Neural cell (in vitro differentiated cells): ENCODE measurements at regions not wholly inside any gene's neighbourhood (a gene's known extent, or its start where the extent isn't known, plus 50 kb on each side); places are given as distances from the start of the nearest gene placed in this dataset.

Experiments used
- H2AFZ ChIP-seq: fragments of 200-600, 300-800 bp; sonication (generic), shearing (Covaris generic); 2 replicates; pipeline ENCODE4 v1.6.0; 2014; ENCODE audit warnings: low read depth, mild to moderate bottlenecking, antibody characterized with exemption, low read length, moderate library complexity
- H3F3A ChIP-seq: fragments of 200-600 bp; shearing (Covaris generic); 2 replicates; pipeline ENCODE4 v1.6.1; 2016; ENCODE audit warnings: mild to moderate bottlenecking, moderate library complexity, mixed read lengths, antibody characterized with exemption, low read length; ENCODE audit not compliant: insufficient read depth, poor library complexity, severe bottlenecking
- H3K27ac ChIP-seq: fragments of 200-600, 300-800 bp; sonication (generic), shearing (Covaris generic); 2 replicates; pipeline ENCODE4 v1.5.1; 2014; ENCODE audit warnings: mild to moderate bottlenecking, low read length, moderate library complexity
- H3K27me3 ChIP-seq: fragments of 300-800, 200-600 bp; sonication (generic), shearing (Covaris generic); 2 replicates; pipeline ENCODE4 v1.6.0; 2014; ENCODE audit warnings: mild to moderate bottlenecking, low read depth, low read length, moderate library complexity; ENCODE audit not compliant: insufficient read depth
- H3K36me3 ChIP-seq: fragments of 300-800, 200-600 bp; sonication (generic), shearing (Covaris generic); 2 replicates; pipeline ENCODE4 v1.5.1; 2014; ENCODE audit warnings: mild to moderate bottlenecking, antibody characterized with exemption, low read length, moderate library complexity; ENCODE audit not compliant: insufficient read depth
- H3K4me2 ChIP-seq: fragments of 300-800, 200-600 bp; sonication (generic), shearing (Covaris generic); 2 replicates; pipeline ENCODE4 v1.6.0; 2014; ENCODE audit warnings: mild to moderate bottlenecking, low read length
- H3K4me3 ChIP-seq: fragments of 300-800, 200-600 bp; sonication (generic), shearing (Covaris generic); 2 replicates; pipeline ENCODE4 v1.5.1; 2014; ENCODE audit warnings: mild to moderate bottlenecking, low read length, moderate library complexity
- H3K79me2 ChIP-seq: fragments of 200-600 bp; shearing (Covaris generic); replicated peaks from 2 replicates; pipeline ENCODE4 v1.6.0; 2014; ENCODE audit warnings: mild to moderate bottlenecking, low read length, moderate library complexity; ENCODE audit not compliant: insufficient read depth
- H3K9ac ChIP-seq: fragments of 300-800, 200-600 bp; sonication (generic), shearing (Covaris generic); 2 replicates; pipeline ENCODE4 v1.6.1; 2016; ENCODE audit warnings: mild to moderate bottlenecking, low read length, mixed read lengths
- H3K9me2 ChIP-seq: fragments of 200-600 bp; shearing (Covaris generic); 2 replicates; pipeline ENCODE4 v1.6.1; 2016; ENCODE audit warnings: mild to moderate bottlenecking, low read length, mixed read lengths; ENCODE audit not compliant: insufficient read depth
- H3K9me3 ChIP-seq: fragments of 200-600, 300-800 bp; sonication (generic), shearing (Covaris generic); 2 replicates; pipeline ENCODE4 v1.6.1; 2016; ENCODE audit warnings: mild to moderate bottlenecking, mixed run types, low read length, moderate library complexity, mixed read lengths
- H4K20me1 ChIP-seq: fragments of 200-600 bp; shearing (Covaris generic); 2 replicates; pipeline ENCODE4 v1.6.1; 2016; ENCODE audit warnings: mild to moderate bottlenecking, mixed run types; ENCODE audit not compliant: insufficient read depth
- CTCF ChIP-seq: fragments of 450-650 bp; IDR thresholded peaks from 2 replicates; pipeline ENCODE4 v1.5.1; 2014; ENCODE audit warnings: antibody characterized with exemption, mild to moderate bottlenecking, moderate library complexity; ENCODE audit not compliant: poor library complexity, severe bottlenecking
- EP300 ChIP-seq: fragments of 450-650 bp; conservative IDR thresholded peaks from 2 replicates; pipeline ENCODE4 v1.6.1; 2014; ENCODE audit warnings: antibody characterized with exemption, mild to moderate bottlenecking, moderate library complexity; ENCODE audit not compliant: poor library complexity, severe bottlenecking
- EZH2 ChIP-seq: fragments of 200-600, 300-800 bp; shearing (Covaris generic), sonication (generic); IDR thresholded peaks from 2 replicates; pipeline ENCODE4 v1.6.1; 2014; ENCODE audit warnings: antibody characterized with exemption, low read length, borderline replicate concordance, mild to moderate bottlenecking; ENCODE audit not compliant: insufficient read depth, poor library complexity, severe bottlenecking
- MXI1 ChIP-seq: fragments of 450-650 bp; conservative IDR thresholded peaks from 2 replicates; pipeline ENCODE4 v1.6.1; 2014; ENCODE audit warnings: antibody characterized with exemption, mild to moderate bottlenecking; ENCODE audit not compliant: poor library complexity, severe bottlenecking
- POLR2AphosphoS5 ChIP-seq: IDR thresholded peaks from 2 replicates; pipeline ENCODE4 v1.6.1; 2012
- RAD21 ChIP-seq: fragments of 450-650 bp; conservative IDR thresholded peaks from 2 replicates; pipeline ENCODE4 v1.6.1; 2014; ENCODE audit warnings: antibody characterized with exemption, mild to moderate bottlenecking, moderate library complexity
- REST ChIP-seq: IDR thresholded peaks from 2 replicates; pipeline ENCODE4 v1.6.1; 2012; ENCODE audit warnings: borderline replicate concordance
- SMC3 ChIP-seq: fragments of 450-650 bp; conservative IDR thresholded peaks from 2 replicates; pipeline ENCODE4 v1.6.1; 2014; ENCODE audit warnings: antibody characterized with exemption, mild to moderate bottlenecking, moderate library complexity; ENCODE audit not compliant: poor library complexity
- TAF1 ChIP-seq: IDR thresholded peaks from 2 replicates; pipeline ENCODE4 v1.6.1; 2012; ENCODE audit warnings: low read depth

- H3K4me2 ChIP-seq = no peak overlapping the region
- no peaks in the 10 kb centered on the region for H3K36me3 ChIP-seq
- H4K20me1 ChIP-seq = no peaks in the 10 kb centered on the region
- H3K79me2 ChIP-seq = no peaks in the 10 kb centered on the region
- H3K27ac ChIP-seq = no peak overlapping the region
- no peak overlapping the region for H2AFZ ChIP-seq
- no peaks in the 10 kb centered on the region for H3F3A ChIP-seq
- H3K27me3 ChIP-seq = no peaks in the 10 kb centered on the region
- TF ChIP-seq SMC3 = no peak
- TF ChIP-seq EP300 = no peak
- no peak for TF ChIP-seq POLR2AphosphoS5
- TF ChIP-seq TAF1 = no peak
- no peak for TF ChIP-seq CTCF
- no peak for TF ChIP-seq REST
- no peak for TF ChIP-seq MXI1
- no peak for TF ChIP-seq EZH2
- TF ChIP-seq RAD21 = no peak
- no peak overlapping the region for H3K9ac ChIP-seq
- H3K4me3 ChIP-seq = no peak overlapping the region
- no peaks in the 10 kb centered on the region for H3K9me2 ChIP-seq
- H3K9me3 ChIP-seq = no peaks in the 10 kb centered on the region
These were observed 114.7 kb upstream of the VCX3B start for GRCh38 chrX:8349816-8350544.

GRCh38 chrX:8358302-8358701, 106.3 kb upstream of the VCX3B start:
- Histone ChIP-seq H2AFZ (no peak overlapping the region), H3K9me3 (no peaks in the 10 kb centered on the region), H4K20me1 (no peaks in the 10 kb centered on the region), H3K4me2 (no peak overlapping the region), H3K9ac (no peak overlapping the region), H3K36me3 (no peaks in the 10 kb centered on the region), H3K27ac (no peak overlapping the region), H3F3A (no peaks in the 10 kb centered on the region), H3K4me3 (no peak overlapping the region), H3K79me2 (no peaks in the 10 kb centered on the region), H3K9me2 (no peaks in the 10 kb centered on the region), H3K27me3 (no peaks in the 10 kb centered on the region)
- TF ChIP-seq MXI1 = no peak
- TF ChIP-seq RAD21 = no peak
- no peak for TF ChIP-seq SMC3
- TF ChIP-seq EP300 = no peak
- no peak for TF ChIP-seq REST
- TF ChIP-seq EZH2 = no peak
- TF ChIP-seq TAF1 = no peak
- no peak for TF ChIP-seq CTCF
- no peak for TF ChIP-seq POLR2AphosphoS5
